Endothelial cell of umbilical vein (primary cell): ENCODE measurements at regions not wholly inside any gene's neighbourhood (a gene's known extent, or its start where the extent isn't known, plus 50 kb on each side); places are given as distances from the start of the nearest gene placed in this dataset.

ENCODE experiments used
- JUN ChIP-seq: IDR thresholded peaks from 2 replicates; pipeline ENCODE4 v1.6.1; 2011; ENCODE audit warnings: borderline replicate concordance, low read depth; ENCODE audit not compliant: insufficient read length, insufficient read depth
- MYC ChIP-seq: IDR thresholded peaks from one replicate; pipeline ENCODE4 v1.6.1; 2011; ENCODE audit warnings: mild to moderate bottlenecking, low read depth, low read length
- POLR2A ChIP-seq: IDR thresholded peaks from 2 replicates; pipeline ENCODE4 v1.6.1; 2012; ENCODE audit warnings: low read depth, mild to moderate bottlenecking, control low read depth, low read length

DNA sequence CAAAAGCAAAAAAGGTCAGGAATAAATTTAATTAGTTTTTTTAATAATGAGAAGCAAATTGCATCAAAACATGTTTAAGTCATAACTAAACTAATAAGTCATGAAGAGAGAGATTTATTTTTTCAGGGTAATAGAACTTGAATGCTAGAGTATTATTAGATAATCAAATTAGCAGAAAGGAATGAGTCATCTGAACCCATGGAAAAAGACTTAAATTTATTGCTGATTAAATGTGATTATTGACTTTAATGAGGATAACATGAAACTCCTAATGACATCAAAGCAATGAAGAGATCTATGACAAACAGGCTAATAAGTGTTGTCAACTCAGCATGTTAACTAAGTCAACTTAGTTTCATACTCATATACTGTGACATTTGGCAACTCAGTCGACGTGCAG, 264.2 kb downstream of the USP25 start:
- no peak for TF ChIP-seq MYC
- TF ChIP-seq JUN = no peak
- no peak for TF ChIP-seq POLR2A
